ENCODE measurements at regions not wholly inside any gene's neighbourhood (a gene's known extent, or its start where the extent isn't known, plus 50 kb on each side); places are given as distances from the start of the nearest gene placed in this dataset.

DNA sequence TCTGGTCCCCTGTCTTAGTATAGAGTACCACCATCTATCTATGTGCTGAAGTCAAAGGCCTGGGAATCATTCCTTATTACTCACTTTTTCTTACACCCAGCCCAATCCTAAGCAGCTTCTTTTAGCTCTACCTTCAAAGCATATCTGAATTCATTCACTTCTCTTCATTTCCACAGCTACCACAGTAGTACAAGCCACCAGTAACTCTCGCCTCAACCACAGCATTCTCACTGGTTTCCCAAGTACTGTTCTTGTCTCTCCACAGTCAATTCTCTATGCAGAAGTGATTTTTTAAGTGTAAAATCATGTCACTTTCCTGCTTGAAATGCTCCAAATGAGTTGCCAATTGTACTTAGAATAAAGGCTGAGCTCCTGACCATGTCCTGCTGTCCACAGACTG lies 401.7 kb downstream of the OXSM start:
- POLR2A ChIA-PET, result no interaction called here

DNA sequence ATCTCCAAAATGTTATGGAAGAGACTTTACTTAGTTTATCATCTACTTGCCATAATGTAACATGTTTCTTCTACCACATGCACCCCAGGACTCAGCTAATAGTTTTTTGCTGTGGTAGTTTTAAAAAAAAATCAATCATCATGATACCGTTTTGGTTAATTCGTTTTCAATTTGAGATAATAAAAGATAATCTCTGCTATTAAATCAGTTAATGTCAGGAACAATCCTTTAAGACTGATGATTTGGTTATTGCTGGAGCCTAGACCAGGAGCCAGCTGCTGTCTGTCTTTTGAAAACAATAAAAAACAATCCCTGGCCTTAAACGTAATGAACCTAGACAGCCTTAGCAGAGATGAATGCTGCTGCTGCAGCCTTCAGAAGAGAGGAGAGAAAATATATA lies 403.7 kb downstream of the OXSM start:
- intact Hi-C loops (cut with micrococcal nuclease; ENCODE audit: unreplicated experiment), result no loop called here
- DNase-seq (ENCODE audit: low read depth, low spot score) (no peak), ATAC-seq (no peak), FAIRE-seq (no peak)
- ChIA-PET RAD21 (ENCODE audit: unreplicated experiment) (no interaction called here), CTCF (interaction anchor here (1.0 kb wide), 1 partner anchor 17 kb away, joined by 3 read pairs; no protein-coding TSS in a partner anchor), SMC1A (ENCODE audit: uncharacterized antibody, unreplicated experiment) (no interaction called here), POLR2A (no interaction called here)
- no peak overlapping the region for H3K27ac ChIP-seq (ENCODE audit: control insufficient read depth, insufficient read depth)
- no peaks in the 10 kb centered on the region for H3K79me2 ChIP-seq (ENCODE audit: control insufficient read depth, insufficient read depth, low read length)
- H2AFZ ChIP-seq (ENCODE audit: control insufficient read depth, low read depth, low read length), result no peak overlapping the region
- 7% methylated on average over 3 of the region's 3 CpGs for WGBS (ENCODE audit: insufficient coverage, insufficient replicate concordance, low lambda C conversion rate, missing lambda C conversion rate)
- H3K4me1 ChIP-seq (ENCODE audit: control insufficient read depth, insufficient read depth, low read length), result no peaks in the 10 kb centered on the region
- BruUV-seq (replicated peaks), result no TSS peak
- no peaks in the 10 kb centered on the region for H4K20me1 ChIP-seq (ENCODE audit: control insufficient read depth, insufficient read depth)
- in situ Hi-C loops (cut with MboI), result no loop called here
- H3K9ac ChIP-seq (ENCODE audit: control insufficient read depth, insufficient read depth, low read length), result no peak overlapping the region
- no peaks in the 10 kb centered on the region for H3K36me3 ChIP-seq (ENCODE audit: control insufficient read depth in 2 of 2, insufficient read depth in 2 of 2, low read length in 1 of 2)
- H3K4me3 ChIP-seq, result no peak overlapping the region
- TF ChIP-seq, protein P1, sequence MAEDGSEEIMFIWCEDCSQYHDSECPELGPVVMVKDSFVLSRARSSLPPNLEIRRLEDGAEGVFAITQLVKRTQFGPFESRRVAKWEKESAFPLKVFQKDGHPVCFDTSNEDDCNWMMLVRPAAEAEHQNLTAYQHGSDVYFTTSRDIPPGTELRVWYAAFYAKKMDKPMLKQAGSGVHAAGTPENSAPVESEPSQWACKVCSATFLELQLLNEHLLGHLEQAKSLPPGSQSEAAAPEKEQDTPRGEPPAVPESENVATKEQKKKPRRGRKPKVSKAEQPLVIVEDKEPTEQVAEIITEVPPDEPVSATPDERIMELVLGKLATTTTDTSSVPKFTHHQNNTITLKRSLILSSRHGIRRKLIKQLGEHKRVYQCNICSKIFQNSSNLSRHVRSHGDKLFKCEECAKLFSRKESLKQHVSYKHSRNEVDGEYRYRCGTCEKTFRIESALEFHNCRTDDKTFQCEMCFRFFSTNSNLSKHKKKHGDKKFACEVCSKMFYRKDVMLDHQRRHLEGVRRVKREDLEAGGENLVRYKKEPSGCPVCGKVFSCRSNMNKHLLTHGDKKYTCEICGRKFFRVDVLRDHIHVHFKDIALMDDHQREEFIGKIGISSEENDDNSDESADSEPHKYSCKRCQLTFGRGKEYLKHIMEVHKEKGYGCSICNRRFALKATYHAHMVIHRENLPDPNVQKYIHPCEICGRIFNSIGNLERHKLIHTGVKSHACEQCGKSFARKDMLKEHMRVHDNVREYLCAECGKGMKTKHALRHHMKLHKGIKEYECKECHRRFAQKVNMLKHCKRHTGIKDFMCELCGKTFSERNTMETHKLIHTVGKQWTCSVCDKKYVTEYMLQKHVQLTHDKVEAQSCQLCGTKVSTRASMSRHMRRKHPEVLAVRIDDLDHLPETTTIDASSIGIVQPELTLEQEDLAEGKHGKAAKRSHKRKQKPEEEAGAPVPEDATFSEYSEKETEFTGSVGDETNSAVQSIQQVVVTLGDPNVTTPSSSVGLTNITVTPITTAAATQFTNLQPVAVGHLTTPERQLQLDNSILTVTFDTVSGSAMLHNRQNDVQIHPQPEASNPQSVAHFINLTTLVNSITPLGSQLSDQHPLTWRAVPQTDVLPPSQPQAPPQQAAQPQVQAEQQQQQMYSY (CRISPR knock-in tag; IDR thresholded peaks at IDR 0.05), result no peak
- no peak for TF ChIP-seq MYB (IDR thresholded peaks at IDR 0.05; ENCODE audit: borderline replicate concordance, low read depth, low read length)
- no peak for TF ChIP-seq MTA2 (IDR thresholded peaks at IDR 0.05; ENCODE audit: low read depth)
- no peak for TF ChIP-seq YY1 (IDR thresholded peaks at IDR 0.05; ENCODE audit: low read depth, low read length)
- H3K4me2 ChIP-seq (ENCODE audit: control insufficient read depth, insufficient read depth), result no peak overlapping the region
- H3K27me3 ChIP-seq (replicated peaks in 1 of 2; ENCODE audit: control insufficient read depth in 2 of 2, insufficient read depth in 2 of 2, low read length in 1 of 2), result no peaks in the 10 kb centered on the region
- H3K9me3 ChIP-seq (replicated peaks; ENCODE audit: control insufficient read depth, insufficient read depth, low read length), result no peaks in the 10 kb centered on the region

More for the DNA sequence above, 401.7 kb downstream of the OXSM start:
- no peak overlapping the region for H3K4me2 ChIP-seq (ENCODE audit: control insufficient read depth, insufficient read depth)
- 0% methylated on average over 1 of the region's 1 CpG for WGBS (ENCODE audit: insufficient coverage, insufficient replicate concordance, low lambda C conversion rate, missing lambda C conversion rate)
- H3K4me1 ChIP-seq (ENCODE audit: control insufficient read depth, insufficient read depth, low read length), result no peaks in the 10 kb centered on the region
- intact Hi-C loops (cut with micrococcal nuclease; ENCODE audit: unreplicated experiment), result no loop called here
- no peak overlapping the region for H3K4me3 ChIP-seq
- no peak for DNase-seq (ENCODE audit: low read depth, low spot score)
- H3K79me2 ChIP-seq (ENCODE audit: control insufficient read depth, insufficient read depth, low read length), result no peaks in the 10 kb centered on the region
- TF ChIP-seq EGR1 (IDR thresholded peaks at IDR 0.05; ENCODE audit: borderline replicate concordance in 1 of 2, low read depth in 2 of 2, low read length in 2 of 2), result no peak
- TF ChIP-seq, protein P2, sequence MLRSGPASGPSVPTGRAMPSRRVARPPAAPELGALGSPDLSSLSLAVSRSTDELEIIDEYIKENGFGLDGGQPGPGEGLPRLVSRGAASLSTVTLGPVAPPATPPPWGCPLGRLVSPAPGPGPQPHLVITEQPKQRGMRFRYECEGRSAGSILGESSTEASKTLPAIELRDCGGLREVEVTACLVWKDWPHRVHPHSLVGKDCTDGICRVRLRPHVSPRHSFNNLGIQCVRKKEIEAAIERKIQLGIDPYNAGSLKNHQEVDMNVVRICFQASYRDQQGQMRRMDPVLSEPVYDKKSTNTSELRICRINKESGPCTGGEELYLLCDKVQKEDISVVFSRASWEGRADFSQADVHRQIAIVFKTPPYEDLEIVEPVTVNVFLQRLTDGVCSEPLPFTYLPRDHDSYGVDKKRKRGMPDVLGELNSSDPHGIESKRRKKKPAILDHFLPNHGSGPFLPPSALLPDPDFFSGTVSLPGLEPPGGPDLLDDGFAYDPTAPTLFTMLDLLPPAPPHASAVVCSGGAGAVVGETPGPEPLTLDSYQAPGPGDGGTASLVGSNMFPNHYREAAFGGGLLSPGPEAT (IDR thresholded peaks at IDR 0.05; ENCODE audit: low read depth), result no peak
- no peak for TF ChIP-seq NR2F1 (conservative IDR thresholded peaks at IDR 0.05)
- no peak for TF ChIP-seq TAF1 (IDR thresholded peaks at IDR 0.05; ENCODE audit: borderline replicate concordance, low read depth, low read length)
- TF ChIP-seq TBL1XR1 (IDR thresholded peaks at IDR 0.05; ENCODE audit: low read depth, low read length), result no peak
- TF ChIP-seq ASH2L (IDR thresholded peaks at IDR 0.05; ENCODE audit: borderline replicate concordance, low read depth), result no peak
- no peak for TF ChIP-seq RBBP5 (conservative IDR thresholded peaks at IDR 0.05)
- no peak for TF ChIP-seq TCF12 (IDR thresholded peaks at IDR 0.05; ENCODE audit: low read depth, low read length)
- no peak for ATAC-seq
- no peak for FAIRE-seq
- no TSS peak for BruUV-seq (replicated peaks)
- H4K20me1 ChIP-seq (ENCODE audit: control insufficient read depth, insufficient read depth), result no peaks in the 10 kb centered on the region
- CTCF ChIA-PET, result no interaction called here
- RAD21 ChIA-PET (ENCODE audit: unreplicated experiment), result no interaction called here
- H3K36me3 ChIP-seq (ENCODE audit: control insufficient read depth in 2 of 2, insufficient read depth in 2 of 2, low read length in 1 of 2), result no peaks in the 10 kb centered on the region
- H2AFZ ChIP-seq (ENCODE audit: control insufficient read depth, low read depth, low read length), result no peak overlapping the region
- no peak overlapping the region for H3K27ac ChIP-seq (ENCODE audit: control insufficient read depth, insufficient read depth)
- no peaks in the 10 kb centered on the region for H3K27me3 ChIP-seq (replicated peaks in 1 of 2; ENCODE audit: control insufficient read depth in 2 of 2, insufficient read depth in 2 of 2, low read length in 1 of 2)
- in situ Hi-C loops (cut with MboI), result no loop called here
- H3K9ac ChIP-seq (ENCODE audit: control insufficient read depth, insufficient read depth, low read length), result no peak overlapping the region
- H3K9me3 ChIP-seq (replicated peaks; ENCODE audit: control insufficient read depth, insufficient read depth, low read length), result no peaks in the 10 kb centered on the region
- SMC1A ChIA-PET (ENCODE audit: uncharacterized antibody, unreplicated experiment), result no interaction called here
